ENCODE measurements at regions not wholly inside any gene's neighbourhood (a gene's known extent, or its start where the extent isn't known, plus 50 kb on each side); places are given as distances from the start of the nearest gene placed in this dataset.

DNA sequence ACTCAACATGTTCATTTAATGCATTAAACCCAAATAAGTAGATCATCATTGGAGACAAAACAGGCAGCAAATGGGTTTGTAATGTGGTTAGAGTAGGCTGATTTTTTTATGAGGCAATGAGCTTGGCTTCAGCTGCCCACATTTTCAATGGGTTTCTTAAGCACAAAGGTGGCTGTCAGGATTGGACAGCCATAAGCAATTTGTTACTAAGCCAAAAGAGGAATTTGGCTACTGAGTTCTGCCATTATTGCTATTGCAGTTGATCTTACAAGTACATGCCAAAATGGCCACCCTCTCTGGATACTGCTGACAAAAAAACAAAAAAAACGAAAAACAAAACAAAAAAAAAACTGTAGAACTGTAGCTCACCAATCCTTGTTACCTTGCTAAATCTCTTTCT, 1348.0 kb upstream of the PIK3C3 start:
- no peak for DNase-seq

GRCh38 chr18:40583671-40584070, 1371.4 kb upstream of the PIK3C3 start:
- DNase-seq = no peak

DNA sequence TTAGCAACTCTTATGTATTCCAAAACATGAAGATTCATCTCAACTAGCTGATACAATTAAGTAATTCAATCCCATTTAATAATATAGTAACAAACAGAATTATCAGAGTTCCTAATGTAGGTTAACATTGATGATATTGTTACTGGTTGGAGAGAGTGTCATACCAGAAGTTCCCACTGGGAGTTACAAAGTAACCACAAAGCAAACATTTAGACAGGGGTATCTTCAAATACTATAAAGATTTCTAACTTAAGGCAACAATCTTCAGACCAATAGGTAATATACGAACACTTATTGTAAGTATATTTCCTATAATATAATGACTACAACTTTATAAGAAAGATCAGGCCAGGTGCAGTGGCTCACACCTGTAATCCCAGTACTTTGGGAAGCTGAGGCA, 1372.9 kb upstream of the PIK3C3 start:
- DNase-seq = no peak

DNA sequence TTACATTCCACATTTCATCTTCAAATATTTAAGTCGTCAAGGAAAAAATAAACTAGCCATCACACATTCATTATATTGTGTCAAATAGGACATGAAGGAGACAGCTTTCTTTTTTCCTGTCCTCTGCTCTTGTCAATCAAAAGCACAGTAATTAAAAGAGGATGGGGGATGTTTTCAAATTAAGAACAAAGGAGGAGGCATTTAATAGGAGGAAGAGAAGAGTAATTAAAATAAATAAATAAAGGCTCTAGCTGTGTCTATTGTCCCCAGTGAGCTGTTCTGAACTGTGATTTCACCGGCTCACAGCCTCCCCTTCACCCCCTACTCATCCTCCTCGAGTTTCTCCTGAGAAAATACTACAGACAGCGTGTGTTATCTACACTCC, 1377.1 kb upstream of the PIK3C3 start:
- no peak for DNase-seq

- no peak for DNase-seq
Measured at GRCh38 chr18:40577239-40577980, 1377.6 kb upstream of the PIK3C3 start.

GRCh38 chr18:40576507-40577115, 1378.4 kb upstream of the PIK3C3 start:
- no peak for DNase-seq

- DNase-seq = no peak
Measured at GRCh38 chr18:40570615-40571014, 1384.4 kb upstream of the PIK3C3 start.

GRCh38 chr18:40569605-40570004, 1385.4 kb upstream of the PIK3C3 start:
- DNase-seq = no peak

DNA sequence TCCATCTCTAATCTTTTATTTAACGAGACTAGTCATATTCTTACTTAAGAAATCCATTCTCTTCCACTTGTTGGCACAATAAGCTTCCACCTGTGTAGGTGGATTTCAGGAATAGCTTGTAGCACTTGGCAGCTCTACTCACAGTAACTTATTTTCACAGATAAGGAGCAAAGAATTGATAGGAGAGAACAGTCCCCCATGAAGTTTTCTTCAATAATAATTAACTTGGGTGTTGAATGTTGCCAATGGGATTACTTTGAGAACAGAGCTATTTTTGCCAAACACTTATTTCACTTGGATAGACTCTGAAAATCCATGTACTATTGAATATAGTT, 1388.6 kb upstream of the PIK3C3 start:
- no peak for DNase-seq

DNA sequence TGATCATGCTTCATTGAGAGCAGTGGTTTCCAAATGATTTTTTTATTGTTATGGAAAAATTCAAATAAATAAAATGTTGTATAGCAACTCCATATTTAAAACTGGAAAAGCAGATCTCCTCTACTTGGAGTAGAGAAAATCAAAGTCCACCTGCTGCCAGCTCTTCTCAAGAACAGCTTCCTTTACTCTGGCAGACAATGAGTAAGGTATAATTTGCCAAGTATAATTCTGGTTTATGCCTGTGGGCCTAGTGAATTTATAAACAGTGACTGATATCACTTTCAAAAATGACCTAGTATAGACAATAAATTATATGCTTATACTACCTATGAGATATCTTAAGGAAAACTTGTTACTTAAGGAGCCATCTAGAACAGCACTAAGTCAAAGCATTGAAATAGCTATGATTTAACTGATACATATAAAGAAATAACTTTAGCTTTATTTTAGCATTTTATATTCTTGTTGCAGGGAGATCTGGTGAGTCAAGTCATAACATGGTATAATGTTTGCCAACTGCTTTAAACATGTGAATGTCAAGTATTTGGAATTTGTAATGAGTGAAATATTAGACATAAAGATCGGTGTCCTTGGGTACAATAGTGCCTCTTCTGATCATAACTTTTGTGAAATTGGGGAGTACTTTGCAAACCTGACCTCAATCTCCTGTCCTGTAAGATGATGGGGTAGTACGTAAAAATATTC, 1389.1 kb upstream of the PIK3C3 start:
- no peak for DNase-seq

DNA sequence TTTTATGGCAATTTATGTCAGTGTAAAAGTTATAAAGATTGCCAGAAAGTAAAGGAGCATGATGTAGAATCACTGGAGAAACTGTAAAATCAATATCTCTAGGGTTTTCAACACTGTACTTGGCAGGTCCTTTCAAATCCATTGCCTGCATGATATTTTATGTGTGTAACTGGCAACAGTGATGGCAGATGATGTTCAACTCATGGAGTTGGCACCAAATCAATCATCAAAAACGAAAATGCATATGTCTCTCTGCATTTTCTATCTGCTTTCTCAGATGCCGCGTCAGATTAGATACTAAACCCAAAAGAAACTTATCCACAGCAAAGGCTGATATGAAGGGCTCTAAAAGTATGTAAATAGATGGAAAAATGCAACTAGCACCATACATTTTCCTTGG, 1395.5 kb upstream of the PIK3C3 start:
- no peak for DNase-seq

- DNase-seq = no peak
Measured at GRCh38 chr18:40558706-40559392, 1396.2 kb upstream of the PIK3C3 start.

- no peak for DNase-seq
Measured at GRCh38 chr18:40555914-40556313, 1399.1 kb upstream of the PIK3C3 start.

DNA sequence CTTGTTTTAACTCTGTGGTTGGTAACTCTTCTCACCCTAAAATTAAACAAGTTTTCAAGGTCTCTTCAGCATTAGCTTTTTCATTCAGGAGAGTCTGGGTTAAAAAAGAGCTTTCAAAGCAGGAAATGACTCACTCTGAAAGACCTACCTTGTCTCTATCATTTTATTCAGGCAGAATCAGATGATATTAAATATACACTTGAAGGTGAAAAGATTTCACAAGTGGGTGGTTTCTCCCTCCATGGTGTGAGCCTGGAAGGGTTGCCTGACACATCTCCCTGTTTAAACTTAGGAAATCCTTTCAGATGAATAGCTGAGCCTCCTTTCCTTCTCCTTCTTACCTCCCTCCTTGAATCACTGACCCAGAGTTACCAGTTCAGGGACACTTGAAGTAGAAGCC, 1402.0 kb upstream of the PIK3C3 start:
- no peak for DNase-seq

DNA sequence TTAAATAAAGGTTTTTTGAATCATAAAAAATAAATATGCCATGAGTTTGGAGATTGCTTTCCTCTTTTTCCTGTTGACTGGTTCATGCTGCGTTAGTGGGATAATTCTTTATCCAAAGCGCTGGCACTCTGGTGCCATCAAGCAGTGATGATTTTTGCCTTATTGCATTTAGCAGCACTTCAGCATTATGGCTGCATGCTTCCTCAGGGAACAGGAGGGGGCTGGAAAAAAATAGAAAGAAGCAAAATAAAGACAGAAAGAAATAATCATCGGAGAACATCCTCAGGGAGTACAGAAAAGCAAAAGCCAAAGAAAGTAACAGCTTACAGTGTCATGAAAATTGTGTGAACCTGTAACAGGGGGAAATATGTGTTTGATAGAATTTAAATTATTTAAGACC, 1408.2 kb upstream of the PIK3C3 start:
- no peak for DNase-seq

DNA sequence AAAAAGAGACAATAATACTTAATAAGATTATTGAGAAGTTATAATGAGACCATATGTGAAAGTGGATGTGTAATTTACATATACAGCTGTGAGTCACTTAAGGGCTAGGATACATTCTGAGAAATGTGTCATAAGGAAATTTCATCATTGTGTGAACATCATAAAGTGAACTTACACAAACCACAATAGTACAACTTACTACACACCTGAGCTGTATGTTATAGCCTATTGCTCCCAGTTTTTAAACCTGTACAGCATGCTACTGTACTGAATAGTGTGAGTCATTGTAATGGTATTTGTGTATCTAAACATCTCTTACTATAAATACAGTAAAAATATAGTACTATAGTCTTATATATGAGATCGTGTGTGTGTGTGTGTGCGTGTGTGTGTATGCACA, 1420.3 kb upstream of the PIK3C3 start:
- no peak for DNase-seq

DNA sequence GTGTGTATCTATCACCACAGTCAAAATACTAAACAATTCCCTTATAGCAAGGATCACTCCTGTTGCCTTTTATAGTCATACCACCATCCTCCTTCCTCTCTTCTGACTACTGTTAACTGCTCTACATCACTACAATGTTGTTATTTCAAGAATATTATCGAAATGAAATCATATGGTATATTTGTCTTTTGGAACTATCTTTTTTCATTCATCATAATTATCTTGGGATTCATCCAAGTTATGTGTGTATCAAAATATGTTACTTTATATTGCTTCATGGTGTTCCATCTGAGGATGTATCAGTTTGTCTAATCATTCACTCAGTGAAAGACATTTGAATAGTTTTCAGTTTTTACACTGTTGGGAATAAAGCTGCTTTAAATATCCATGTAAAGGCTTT, 1423.0 kb upstream of the PIK3C3 start:
- no peak for DNase-seq

GRCh38 chr18:40531051-40531450, 1424.0 kb upstream of the PIK3C3 start:
- no peak for DNase-seq

GRCh38 chr18:40529478-40529877, 1425.6 kb upstream of the PIK3C3 start:
- no peak for DNase-seq

DNA sequence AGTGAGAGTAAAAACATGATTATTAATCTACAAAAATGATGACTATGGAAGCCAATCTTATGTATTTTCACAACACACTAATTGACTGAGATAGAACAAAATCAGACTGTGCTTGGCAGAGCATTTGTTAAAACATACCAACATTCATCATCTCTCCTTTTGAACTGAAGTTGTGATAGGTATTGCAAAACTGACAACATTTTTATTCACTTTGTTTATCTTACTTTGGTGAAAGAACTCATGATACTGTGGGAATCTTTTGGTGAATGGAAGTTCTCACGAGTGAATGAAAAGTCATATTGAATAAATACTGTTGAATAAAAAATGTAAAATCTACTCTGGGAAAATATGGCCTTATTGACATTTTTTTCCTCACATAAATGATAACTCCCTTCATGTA, 1430.2 kb upstream of the PIK3C3 start:
- no peak for DNase-seq

- no peak for DNase-seq
Measured at GRCh38 chr18:40523287-40523686, 1431.7 kb upstream of the PIK3C3 start.

DNA sequence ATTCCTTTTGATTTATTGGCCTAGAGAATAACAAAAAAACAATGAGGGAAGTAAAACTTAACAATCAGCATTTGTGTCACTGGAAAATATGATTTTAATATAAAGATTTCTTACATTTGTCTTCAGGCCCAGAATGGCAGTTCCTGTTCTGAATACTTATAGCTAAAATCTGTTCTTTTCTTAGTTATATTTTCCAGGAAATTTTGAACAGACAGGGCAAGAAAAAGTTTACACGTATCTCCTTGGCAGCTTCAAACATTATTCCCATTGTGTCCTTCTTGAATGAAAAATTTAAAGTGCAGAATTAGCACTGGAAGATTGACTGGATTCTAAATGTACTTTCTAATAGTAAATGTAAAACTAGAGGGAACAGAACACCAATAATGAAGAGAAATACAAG, 1454.0 kb upstream of the PIK3C3 start:
- DNase-seq = no peak

- no peak for DNase-seq
Measured at GRCh38 chr18:40494603-40495002, 1460.4 kb upstream of the PIK3C3 start.

GRCh38 chr18:40493316-40493715, 1461.7 kb upstream of the PIK3C3 start:
- no peak for DNase-seq

Measured in activated CD4-positive, alpha-beta T cell treated with anti-CD3 and anti-CD28 coated beads, Interleukin-2, amount 50 U/mL, for 48 hours (primary cell).